CD4-positive, alpha-beta T cell treated with Interleukin-4 for 4 hours (primary cell): ENCODE measurements at regions not wholly inside any gene's neighbourhood (a gene's known extent, or its start where the extent isn't known, plus 50 kb on each side); places are given as distances from the start of the nearest gene placed in this dataset.
"Not testable (repeated sequence)": the region's sequence is repeated elsewhere in the genome, so short reads cannot be mapped to it uniquely, and the experiment has no call there.

Source experiments
- DNase-seq: peaks from one replicate; pipeline ENCODE4 v3.0.0-alpha.2; 2020

GRCh38 chr6:145155411-145155810, 579.9 kb downstream of the EPM2A start:
- DNase-seq: no peak

GRCh38 chr6:145155873-145156782, 579.2 kb downstream of the EPM2A start:
- no peak for DNase-seq

GRCh38 chr6:145158636-145159035, 576.7 kb downstream of the EPM2A start:
- DNase-seq: not testable (repeated sequence)

- DNase-seq: no peak
Observed at GRCh38 chr6:145159921-145160320, 575.4 kb downstream of the EPM2A start.

- DNase-seq: no peak
Observed at GRCh38 chr6:145161501-145161900, 573.8 kb downstream of the EPM2A start.

GRCh38 chr6:145169726-145170224, 565.5 kb downstream of the EPM2A start:
- DNase-seq: no peak

DNA sequence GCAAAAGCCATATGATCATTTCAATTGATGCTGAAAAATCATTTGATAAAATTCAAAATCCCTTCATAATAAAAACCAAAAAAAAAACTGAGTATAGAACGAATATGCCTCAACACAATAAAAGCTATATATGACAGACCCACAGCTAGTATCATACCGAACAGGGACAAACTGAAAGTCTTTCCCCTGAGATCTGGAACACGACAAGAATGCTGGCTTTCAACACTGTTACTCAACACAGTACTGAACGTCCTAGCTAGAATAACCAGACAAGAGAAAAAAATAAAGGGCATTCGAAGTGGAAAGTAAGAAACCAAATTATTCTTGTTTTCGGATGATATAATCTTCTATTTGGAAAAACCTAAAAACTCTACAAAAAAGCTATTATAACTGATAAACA, 559.9 kb downstream of the EPM2A start:
- no peak for DNase-seq

- no peak for DNase-seq
Observed at GRCh38 chr6:145178391-145178790, 556.9 kb downstream of the EPM2A start.

DNA sequence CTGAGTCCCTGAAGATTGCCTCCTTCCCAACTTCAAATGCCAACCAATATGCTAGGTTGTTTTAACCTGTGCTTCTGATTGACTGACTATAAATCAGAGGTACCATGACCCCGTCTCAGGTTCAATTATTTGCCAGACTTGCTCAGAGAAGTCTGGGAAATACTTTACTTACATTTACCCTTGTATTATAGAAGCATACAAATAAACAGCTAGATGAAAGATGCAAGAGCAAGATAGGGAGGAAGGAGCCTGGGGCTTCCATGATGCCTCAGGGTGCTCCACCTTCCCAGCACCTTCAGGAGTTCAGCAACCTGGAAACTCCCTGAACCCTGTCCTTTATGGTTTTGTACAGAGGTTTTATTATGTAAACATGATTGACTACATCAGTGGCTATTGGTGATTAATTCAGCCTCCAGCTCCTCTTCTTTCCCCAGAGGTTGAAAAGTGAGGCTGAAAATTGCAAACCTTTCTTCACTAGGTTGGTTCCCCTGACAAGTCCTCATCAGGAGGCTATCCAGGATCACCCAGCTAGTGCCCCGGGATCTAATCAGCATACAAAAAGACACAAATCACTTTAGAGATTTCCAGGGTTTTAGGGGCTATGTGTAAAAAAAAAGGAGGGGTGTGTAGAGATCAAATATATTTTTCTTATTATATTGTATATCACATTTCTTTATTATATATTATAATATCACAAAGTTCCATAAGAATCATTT, 547.7 kb downstream of the EPM2A start:
- no peak for DNase-seq

GRCh38 chr6:145189836-145190235, 545.5 kb downstream of the EPM2A start:
- DNase-seq: no peak

DNA sequence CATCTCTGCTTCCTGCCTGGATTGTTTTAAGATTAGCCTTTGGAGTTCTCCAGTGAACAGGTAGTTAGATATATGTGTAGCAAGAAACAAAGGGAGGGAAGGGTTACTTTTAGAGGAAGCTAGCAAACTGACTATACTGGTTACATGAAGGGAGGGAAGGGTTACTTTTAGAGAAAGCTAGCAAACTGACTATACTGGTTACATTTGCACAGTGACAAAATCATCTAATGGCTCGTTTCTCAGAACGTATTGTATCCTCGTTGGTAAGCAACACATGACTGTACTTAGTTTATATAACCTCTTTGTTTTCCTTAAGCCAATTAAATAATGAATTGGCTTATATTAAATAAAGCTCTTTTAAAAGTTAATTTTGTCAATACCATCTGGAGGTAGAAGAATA, 540.9 kb downstream of the EPM2A start:
- no peak for DNase-seq

GRCh38 chr6:145199961-145200360, 535.4 kb downstream of the EPM2A start:
- no peak for DNase-seq

- DNase-seq: no peak
Observed at GRCh38 chr6:145204301-145204700, 531.0 kb downstream of the EPM2A start.

DNA sequence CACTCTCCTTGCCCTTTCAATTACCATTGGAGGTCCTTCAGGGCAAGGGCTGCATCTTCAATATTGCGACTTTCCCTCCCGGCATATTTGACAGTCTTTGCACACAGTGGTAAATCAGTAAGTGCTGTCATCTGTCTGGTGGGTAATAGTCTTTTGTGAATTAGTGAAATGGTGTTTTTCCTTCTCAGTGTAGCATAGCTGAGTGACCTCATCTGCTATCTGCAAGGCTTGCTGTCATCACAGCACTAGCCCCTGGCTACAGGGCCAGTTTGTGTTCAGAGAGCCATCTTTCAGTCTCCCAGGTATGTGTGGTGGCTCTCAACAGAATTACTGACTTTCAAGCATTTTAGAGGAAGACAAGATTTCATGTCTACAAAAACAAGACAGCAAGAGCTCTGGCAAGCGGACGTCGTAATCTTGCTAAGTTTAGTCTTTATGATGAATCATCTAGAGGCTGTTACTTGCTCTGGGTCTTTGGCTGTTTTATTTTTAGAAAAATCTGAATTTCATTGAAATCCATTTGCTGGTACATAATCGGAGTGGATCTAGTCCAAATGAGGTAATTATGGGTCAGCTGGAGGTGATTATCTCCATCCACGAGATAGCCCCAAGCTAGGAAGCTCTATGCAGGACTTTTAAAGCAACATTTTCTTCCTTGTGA, 528.9 kb downstream of the EPM2A start:
- no peak for DNase-seq

GRCh38 chr6:145208474-145208873, 526.8 kb downstream of the EPM2A start:
- no peak for DNase-seq

DNA sequence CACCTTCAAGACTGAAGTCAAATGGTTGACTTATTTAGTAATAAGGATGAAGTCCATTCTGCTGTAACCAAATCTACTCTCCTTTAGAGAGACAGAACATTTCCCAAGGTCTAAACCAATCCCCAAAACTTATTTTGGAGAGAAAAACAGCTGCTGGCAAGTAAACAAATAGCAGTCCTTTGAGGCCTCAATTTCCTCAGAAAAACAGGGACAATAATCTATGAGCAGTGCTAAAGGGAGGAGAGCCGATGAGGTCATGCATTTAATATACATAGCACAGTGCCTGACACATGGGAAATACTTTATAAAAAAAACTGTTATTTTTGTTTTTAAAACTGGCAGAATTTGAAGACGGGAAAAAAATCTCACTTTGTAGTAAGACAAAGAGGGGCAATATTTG, 526.0 kb downstream of the EPM2A start:
- no peak for DNase-seq

- DNase-seq: no peak
Observed at GRCh38 chr6:145212813-145213212, 522.5 kb downstream of the EPM2A start.

GRCh38 chr6:145213614-145214013, 521.7 kb downstream of the EPM2A start:
- DNase-seq: no peak

GRCh38 chr6:145214570-145214969, 520.8 kb downstream of the EPM2A start:
- DNase-seq: peak; percentile 13

DNA sequence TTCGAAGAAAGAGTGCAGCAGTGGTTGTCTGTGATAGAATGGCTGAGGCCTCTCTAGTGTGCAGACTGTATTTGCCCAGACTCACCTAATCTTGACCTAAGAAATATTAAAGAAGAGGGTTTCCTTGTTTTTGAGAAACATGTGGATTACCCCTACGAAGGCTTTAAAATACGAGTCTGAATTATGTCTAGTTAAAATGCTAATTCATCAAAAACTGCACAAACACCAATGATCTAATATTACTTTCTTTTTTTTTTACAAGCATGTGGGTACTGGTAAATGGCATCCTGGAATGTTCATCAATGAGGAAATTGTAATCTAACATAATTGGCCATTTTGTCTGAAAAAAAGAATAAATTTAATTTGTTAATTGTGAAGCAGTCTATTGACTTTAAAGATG, 510.9 kb downstream of the EPM2A start:
- DNase-seq: no peak

DNA sequence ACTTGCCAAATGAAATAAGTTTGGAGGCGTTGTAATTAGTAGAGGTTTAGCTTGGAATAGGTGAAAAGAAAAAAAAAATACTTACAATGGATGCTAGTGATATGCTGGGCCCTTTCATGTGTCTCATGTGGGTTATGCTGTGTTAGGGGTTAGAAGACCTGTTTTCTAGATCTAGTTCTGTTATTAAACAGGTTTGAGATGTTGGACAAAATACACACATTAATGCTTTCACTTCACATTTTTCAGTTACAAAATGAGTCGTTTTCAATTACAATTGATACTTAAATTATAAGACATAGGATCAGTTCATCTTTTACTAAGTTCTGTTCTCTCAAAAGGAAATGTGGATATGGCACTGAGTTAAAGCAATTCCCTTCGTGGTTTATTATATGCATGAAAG, 509.8 kb downstream of the EPM2A start:
- no peak for DNase-seq

GRCh38 chr6:145227593-145227992, 507.7 kb downstream of the EPM2A start:
- no peak for DNase-seq

- no peak for DNase-seq
Observed at GRCh38 chr6:145228962-145229582, 506.2 kb downstream of the EPM2A start.
